ENCODE measurements at regions not wholly inside any gene's neighbourhood (a gene's known extent, or its start where the extent isn't known, plus 50 kb on each side); places are given as distances from the start of the nearest gene placed in this dataset.

DNA sequence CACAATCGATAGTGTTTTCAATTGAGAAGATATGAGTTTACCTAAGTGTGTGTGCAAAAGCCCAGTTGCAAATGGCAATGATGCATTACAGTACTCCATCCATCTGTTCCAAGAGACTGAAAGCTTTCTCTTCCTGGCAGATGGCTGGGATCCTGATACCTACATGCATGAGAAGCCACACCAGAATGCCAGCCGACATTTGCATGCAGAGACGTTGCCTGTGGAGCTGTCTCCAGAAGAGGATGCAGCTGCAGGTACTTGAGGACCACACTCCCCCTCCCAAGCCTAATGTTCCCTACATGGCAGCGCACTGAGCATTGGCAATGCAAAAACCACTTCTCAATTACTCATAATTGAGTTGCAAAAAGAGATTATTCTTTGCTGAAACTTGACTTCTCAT, 332.1 kb downstream of the WDR11 start (continued):
- TF ChIP-seq REST (IDR thresholded peaks at IDR 0.05; ENCODE audit: low read depth, low read length), result no peak

DNA sequence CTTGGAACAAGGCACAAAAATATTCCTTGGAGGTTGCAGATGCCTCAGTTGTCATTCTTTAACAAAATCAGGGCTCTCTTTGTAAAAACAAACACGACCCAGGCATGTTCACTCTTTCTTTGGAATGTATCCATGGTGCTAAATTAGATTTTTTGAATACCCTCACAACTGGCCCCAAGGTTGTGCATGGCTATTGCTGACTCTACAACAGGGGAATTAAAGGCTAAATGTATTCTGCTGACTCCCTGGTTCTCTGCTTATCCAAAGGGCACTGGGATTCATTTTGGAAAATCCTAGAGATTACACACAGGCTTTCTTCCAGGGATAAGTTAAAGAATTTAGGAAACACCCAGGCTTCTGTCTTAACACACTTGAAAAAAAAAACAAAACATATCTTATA, 332.5 kb downstream of the WDR11 start:
- TF ChIP-seq, protein P1, sequence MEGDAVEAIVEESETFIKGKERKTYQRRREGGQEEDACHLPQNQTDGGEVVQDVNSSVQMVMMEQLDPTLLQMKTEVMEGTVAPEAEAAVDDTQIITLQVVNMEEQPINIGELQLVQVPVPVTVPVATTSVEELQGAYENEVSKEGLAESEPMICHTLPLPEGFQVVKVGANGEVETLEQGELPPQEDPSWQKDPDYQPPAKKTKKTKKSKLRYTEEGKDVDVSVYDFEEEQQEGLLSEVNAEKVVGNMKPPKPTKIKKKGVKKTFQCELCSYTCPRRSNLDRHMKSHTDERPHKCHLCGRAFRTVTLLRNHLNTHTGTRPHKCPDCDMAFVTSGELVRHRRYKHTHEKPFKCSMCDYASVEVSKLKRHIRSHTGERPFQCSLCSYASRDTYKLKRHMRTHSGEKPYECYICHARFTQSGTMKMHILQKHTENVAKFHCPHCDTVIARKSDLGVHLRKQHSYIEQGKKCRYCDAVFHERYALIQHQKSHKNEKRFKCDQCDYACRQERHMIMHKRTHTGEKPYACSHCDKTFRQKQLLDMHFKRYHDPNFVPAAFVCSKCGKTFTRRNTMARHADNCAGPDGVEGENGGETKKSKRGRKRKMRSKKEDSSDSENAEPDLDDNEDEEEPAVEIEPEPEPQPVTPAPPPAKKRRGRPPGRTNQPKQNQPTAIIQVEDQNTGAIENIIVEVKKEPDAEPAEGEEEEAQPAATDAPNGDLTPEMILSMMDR (IDR thresholded peaks at IDR 0.05 in 2 of 3, conservative IDR thresholded peaks at IDR 0.05 in 1 of 3; ENCODE audit: control insufficient read depth in 2 of 3, extremely low read depth in 1 of 3, insufficient read depth in 1 of 3, low read depth in 3 of 3, low read length in 3 of 3), result no peak
- CTCF ChIA-PET, result no interaction called here
- RAD21 ChIA-PET (ENCODE audit: unreplicated experiment), result no interaction called here
- no peak overlapping the region for H2AFZ ChIP-seq (ENCODE audit: control insufficient read depth, low read depth, low read length)
- H3K4me1 ChIP-seq (ENCODE audit: control insufficient read depth, insufficient read depth, low read length), result no peaks in the 10 kb centered on the region
- ATAC-seq, result no peak
- peaks cover 0 to 2% of the 10 kb centered on the region in 2 experiments; a peak in 2 of 4 replicates for H3K27me3 ChIP-seq (replicated peaks in 1 of 2; ENCODE audit: control insufficient read depth in 2 of 2, insufficient read depth in 2 of 2, low read length in 1 of 2)
- POLR2A ChIA-PET, result no interaction called here
- no peak overlapping the region for H3K9ac ChIP-seq (ENCODE audit: control insufficient read depth, insufficient read depth, low read length)
- SMC1A ChIA-PET (ENCODE audit: uncharacterized antibody, unreplicated experiment), result no interaction called here
- FAIRE-seq, result no peak
- in situ Hi-C loops (cut with MboI) (no loop called here), intact Hi-C loops (cut with micrococcal nuclease; ENCODE audit: unreplicated experiment) (no loop called here)
- DNase-seq (ENCODE audit: low read depth, low spot score), result no peak
- no peaks in the 10 kb centered on the region for H4K20me1 ChIP-seq (ENCODE audit: control insufficient read depth, insufficient read depth)
- no peaks in the 10 kb centered on the region for H3K79me2 ChIP-seq (ENCODE audit: control insufficient read depth, insufficient read depth, low read length)
- WGBS (ENCODE audit: insufficient coverage, insufficient replicate concordance, low lambda C conversion rate, missing lambda C conversion rate), result 0% methylated on average over 1 of the region's 1 CpG
- H3K9me3 ChIP-seq (replicated peaks; ENCODE audit: control insufficient read depth, insufficient read depth, low read length), result no peaks in the 10 kb centered on the region
- H3K36me3 ChIP-seq (ENCODE audit: control insufficient read depth in 2 of 2, insufficient read depth in 2 of 2, low read length in 1 of 2), result no peaks in the 10 kb centered on the region
- no peak overlapping the region for H3K4me3 ChIP-seq
- no TSS peak for BruUV-seq (replicated peaks)
- no peak overlapping the region for H3K4me2 ChIP-seq (ENCODE audit: control insufficient read depth, insufficient read depth)
- H3K27ac ChIP-seq (ENCODE audit: control insufficient read depth, insufficient read depth), result no peak overlapping the region

All from GM12878 (cell line).